A673 (cell line): ENCODE measurements at regions not wholly inside any gene's neighbourhood (a gene's known extent, or its start where the extent isn't known, plus 50 kb on each side); places are given as distances from the start of the nearest gene placed in this dataset.

ENCODE experiments used
- BruUV-seq: library from RNA; stranded (reverse); fragments of 400-500 nt; replicated peaks from 2 replicates; lab custom pipeline; 2021; lab: Mats Ljungman, UMichigan
- CTCF ChIA-PET: fragments of 300-600 bp; sonication (Branson Sonifier 250); formaldehyde crosslinking; loops from one replicate; lab custom pipeline; 2022; ENCODE audit warnings: antibody characterized with exemption; lab: Charles Lee
- POLR2A ChIA-PET: fragments of 300-600 bp; sonication (Branson Sonifier 250); formaldehyde crosslinking; loops from one replicate; lab custom pipeline; 2022; ENCODE audit warnings: antibody characterized with exemption; ENCODE audit not compliant: low non-redundant PET; lab: Charles Lee
- DNase-seq: peaks from one replicate; pipeline ENCODE4 v3.0.0-alpha.2; 2015; ENCODE audit warnings: low spot score
- H3K27ac ChIP-seq: fragments of 200-600 bp; sonication (generic); 2 replicates; pipeline ENCODE4 v1.5.1; 2016; ENCODE audit warnings: mixed run types, low read depth, mild to moderate bottlenecking, mixed read lengths, antibody characterized with exemption, low read length; ENCODE audit not compliant: poor library complexity, severe bottlenecking
- H3K27me3 ChIP-seq: fragments of 200-600 bp; sonication (generic); replicated peaks from 2 replicates; pipeline ENCODE4 v1.6.1; 2017; ENCODE audit warnings: mixed run types, low read depth, mild to moderate bottlenecking, mixed read lengths, antibody characterized with exemption, low read length; ENCODE audit not compliant: insufficient read depth, poor library complexity
- H3K36me3 ChIP-seq: fragments of 200-600 bp; sonication (generic); 2 replicates; pipeline ENCODE4 v1.6.1; 2016; ENCODE audit warnings: mixed run types, mild to moderate bottlenecking, mixed read lengths, antibody characterized with exemption, low read length; ENCODE audit not compliant: insufficient read depth, poor library complexity, severe bottlenecking
- H3K4me1 ChIP-seq: fragments of 200-600 bp; sonication (generic); 2 replicates; pipeline ENCODE4 v1.6.1; 2017; ENCODE audit warnings: mixed run types, mild to moderate bottlenecking, mixed read lengths, antibody characterized with exemption, low read length; ENCODE audit not compliant: insufficient read depth, poor library complexity, severe bottlenecking
- H3K4me3 ChIP-seq: fragments of 200-600 bp; sonication (generic); 2 replicates; pipeline ENCODE4 v1.5.1; 2016; ENCODE audit warnings: low read depth, mixed run types, mild to moderate bottlenecking, mixed read lengths, low read length; ENCODE audit not compliant: poor library complexity, severe bottlenecking
- H3K9me3 ChIP-seq: fragments of 200-600 bp; sonication (generic); 2 replicates; pipeline ENCODE4 v1.6.1; 2016; ENCODE audit warnings: mixed run types, low read depth, mild to moderate bottlenecking, mixed read lengths, antibody characterized with exemption, low read length; ENCODE audit not compliant: poor library complexity, severe bottlenecking
- EZH2 ChIP-seq: fragments of 200-600 bp; sonication (generic); IDR thresholded peaks from 2 replicates; pipeline ENCODE4 v1.6.1; 2017; ENCODE audit warnings: borderline replicate concordance, low read depth, mild to moderate bottlenecking, mixed read lengths, antibody characterized with exemption, low read length; ENCODE audit not compliant: poor library complexity, severe bottlenecking
- intact Hi-C: fragments of 100-400 bp; cut with micrococcal nuclease; formaldehyde crosslinking; loops from one replicate; pipeline ENCODE4 v1.10.0; 2022; ENCODE audit not compliant: unreplicated experiment
- TF ChIP-seq, protein P1 (sequence below): fragments of 300-800, 200-600 bp; sonication (generic); conservative IDR thresholded peaks from 2 replicates; pipeline ENCODE4 v1.5.1; 2017; ENCODE audit warnings: low read depth, mild to moderate bottlenecking, antibody characterized with exemption, low read length, moderate library complexity, mixed read lengths

DNA sequence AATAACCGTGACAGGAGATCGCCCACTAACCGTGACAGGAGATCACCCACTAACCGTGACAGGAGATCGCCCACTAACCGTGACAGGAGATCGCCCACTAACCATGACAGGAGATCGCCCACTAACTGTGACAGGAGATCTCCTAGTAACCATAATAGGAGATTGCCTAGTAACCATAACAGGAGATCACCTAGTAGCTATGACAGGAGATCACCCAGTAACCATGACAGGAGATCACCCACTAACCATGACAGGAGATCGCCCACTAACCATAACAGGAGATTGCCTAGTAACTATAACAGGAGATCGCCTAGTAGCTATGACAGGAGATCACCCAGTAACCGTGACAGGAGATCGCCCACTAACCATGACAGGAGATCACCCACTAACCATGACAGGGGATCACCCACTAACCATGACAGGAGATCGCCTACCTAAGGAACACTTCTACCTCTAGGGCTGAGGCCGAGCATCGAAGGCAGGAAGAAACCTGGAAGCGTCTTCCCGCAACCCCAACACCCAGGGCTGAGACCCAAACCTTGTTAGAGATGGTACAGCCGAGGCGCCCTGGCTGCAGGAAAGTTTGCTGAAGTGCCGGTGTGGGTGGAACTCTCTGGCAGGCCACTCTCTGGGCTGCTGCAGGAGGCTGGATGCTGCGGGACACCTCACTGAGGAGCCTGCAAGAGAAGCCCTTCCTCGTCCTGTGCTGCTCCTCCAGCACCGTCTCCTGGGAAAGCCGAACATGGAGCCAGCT, 67.5 kb upstream of the THY1 start:
- intact Hi-C loops = no loop called here
- no peak for TF ChIP-seq EZH2
- TF ChIP-seq, protein P1, sequence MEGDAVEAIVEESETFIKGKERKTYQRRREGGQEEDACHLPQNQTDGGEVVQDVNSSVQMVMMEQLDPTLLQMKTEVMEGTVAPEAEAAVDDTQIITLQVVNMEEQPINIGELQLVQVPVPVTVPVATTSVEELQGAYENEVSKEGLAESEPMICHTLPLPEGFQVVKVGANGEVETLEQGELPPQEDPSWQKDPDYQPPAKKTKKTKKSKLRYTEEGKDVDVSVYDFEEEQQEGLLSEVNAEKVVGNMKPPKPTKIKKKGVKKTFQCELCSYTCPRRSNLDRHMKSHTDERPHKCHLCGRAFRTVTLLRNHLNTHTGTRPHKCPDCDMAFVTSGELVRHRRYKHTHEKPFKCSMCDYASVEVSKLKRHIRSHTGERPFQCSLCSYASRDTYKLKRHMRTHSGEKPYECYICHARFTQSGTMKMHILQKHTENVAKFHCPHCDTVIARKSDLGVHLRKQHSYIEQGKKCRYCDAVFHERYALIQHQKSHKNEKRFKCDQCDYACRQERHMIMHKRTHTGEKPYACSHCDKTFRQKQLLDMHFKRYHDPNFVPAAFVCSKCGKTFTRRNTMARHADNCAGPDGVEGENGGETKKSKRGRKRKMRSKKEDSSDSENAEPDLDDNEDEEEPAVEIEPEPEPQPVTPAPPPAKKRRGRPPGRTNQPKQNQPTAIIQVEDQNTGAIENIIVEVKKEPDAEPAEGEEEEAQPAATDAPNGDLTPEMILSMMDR = no peak
- H3K4me1 ChIP-seq = no peaks in the 10 kb centered on the region
- H3K27ac ChIP-seq = no peak overlapping the region
- no peaks in the 10 kb centered on the region for H3K27me3 ChIP-seq
- no peak for DNase-seq
- ChIA-PET CTCF (no interaction called here), POLR2A (no interaction called here)
- H3K36me3 ChIP-seq = no peaks in the 10 kb centered on the region
- BruUV-seq = no TSS peak
- H3K4me3 ChIP-seq = no peak overlapping the region
- H3K9me3 ChIP-seq = no peaks in the 10 kb centered on the region

GRCh38 chr11:119489087-119489486, 66.1 kb upstream of the THY1 start:
- H3K9me3 ChIP-seq = no peaks in the 10 kb centered on the region
- no peak for TF ChIP-seq EZH2
- TF ChIP-seq, protein P1 = no peak
- CTCF ChIA-PET = interaction anchor here (1.2 kb wide), 1 partner anchor 67 kb away, joined by 4 read pairs; no protein-coding TSS in a partner anchor
- intact Hi-C loops = no loop called here
- H3K4me3 ChIP-seq = no peak overlapping the region
- no peak overlapping the region for H3K27ac ChIP-seq
- no peaks in the 10 kb centered on the region for H3K36me3 ChIP-seq
- H3K4me1 ChIP-seq = no peaks in the 10 kb centered on the region
- no peaks in the 10 kb centered on the region for H3K27me3 ChIP-seq
- no TSS peak for BruUV-seq
- no peak for DNase-seq
- POLR2A ChIA-PET = no interaction called here

- intact Hi-C loops = no loop called here
- Histone ChIP-seq H3K9me3 (no peaks in the 10 kb centered on the region), H3K4me3 (no peak overlapping the region), H3K4me1 (no peaks in the 10 kb centered on the region), H3K27ac (no peak overlapping the region), H3K27me3 (no peaks in the 10 kb centered on the region), H3K36me3 (no peaks in the 10 kb centered on the region)
- ChIA-PET POLR2A (no interaction called here), CTCF (interaction anchor here (1.2 kb wide), 1 partner anchor 67 kb away, joined by 4 read pairs; no protein-coding TSS in a partner anchor)
- no TSS peak for BruUV-seq
- TF ChIP-seq, protein P1 = no peak
- no peak for TF ChIP-seq EZH2
- no peak for DNase-seq
Measured at GRCh38 chr11:119488256-119488995, 65.5 kb upstream of the THY1 start.
